ENCODE measurements at regions not wholly inside any gene's neighbourhood (a gene's known extent, or its start where the extent isn't known, plus 50 kb on each side); places are given as distances from the start of the nearest gene placed in this dataset.

- Histone ChIP-seq H3K27ac (no peak overlapping the region), H3K9me3 (ENCODE audit: severe bottlenecking) (no peaks in the 10 kb centered on the region), H3K27me3 (ENCODE audit: insufficient read depth, low read depth, severe bottlenecking) (no peaks in the 10 kb centered on the region), H3K36me3 (no peaks in the 10 kb centered on the region), H3K4me3 (ENCODE audit: low read depth, low read length) (no peak overlapping the region)
- TF ChIP-seq CTCF (IDR thresholded peaks at IDR 0.05; ENCODE audit: low read depth, low read length), result no peak
- no peak for DNase-seq
Measured at GRCh38 chr6:71386215-71386614, 97.6 kb downstream of the OGFRL1 start.

GRCh38 chr6:71387179-71387578 lies 98.6 kb downstream of the OGFRL1 start:
- Histone ChIP-seq H3K4me3 (ENCODE audit: low read depth, low read length) (no peak overlapping the region), H3K9me3 (ENCODE audit: severe bottlenecking) (no peaks in the 10 kb centered on the region), H3K36me3 (no peaks in the 10 kb centered on the region), H3K27ac (no peak overlapping the region), H3K27me3 (ENCODE audit: insufficient read depth, low read depth, severe bottlenecking) (no peaks in the 10 kb centered on the region)
- no peak for DNase-seq
- TF ChIP-seq CTCF (IDR thresholded peaks at IDR 0.05; ENCODE audit: low read depth, low read length), result no peak

GRCh38 chr6:71388068-71388744 lies 99.6 kb downstream of the OGFRL1 start:
- TF ChIP-seq CTCF (IDR thresholded peaks at IDR 0.05; ENCODE audit: low read depth, low read length), result no peak
- H3K27me3 ChIP-seq (ENCODE audit: insufficient read depth, low read depth, severe bottlenecking), result no peaks in the 10 kb centered on the region
- no peak overlapping the region for H3K4me3 ChIP-seq (ENCODE audit: low read depth, low read length)
- H3K9me3 ChIP-seq (ENCODE audit: severe bottlenecking), result no peaks in the 10 kb centered on the region
- DNase-seq, result no peak
- no peak overlapping the region for H3K27ac ChIP-seq
- no peaks in the 10 kb centered on the region for H3K36me3 ChIP-seq

GRCh38 chr6:71388856-71389527 lies 100.4 kb downstream of the OGFRL1 start:
- Histone ChIP-seq H3K27me3 (ENCODE audit: insufficient read depth, low read depth, severe bottlenecking) (no peaks in the 10 kb centered on the region), H3K36me3 (no peaks in the 10 kb centered on the region), H3K4me3 (ENCODE audit: low read depth, low read length) (no peak overlapping the region), H3K27ac (no peak overlapping the region), H3K9me3 (ENCODE audit: severe bottlenecking) (no peaks in the 10 kb centered on the region)
- DNase-seq, result no peak
- no peak for TF ChIP-seq CTCF (IDR thresholded peaks at IDR 0.05; ENCODE audit: low read depth, low read length)

- no peaks in the 10 kb centered on the region for H3K36me3 ChIP-seq
- no peaks in the 10 kb centered on the region for H3K9me3 ChIP-seq (ENCODE audit: severe bottlenecking)
- TF ChIP-seq CTCF (IDR thresholded peaks at IDR 0.05; ENCODE audit: low read depth, low read length), result no peak
- H3K27ac ChIP-seq, result no peak overlapping the region
- no peak overlapping the region for H3K4me3 ChIP-seq (ENCODE audit: low read depth, low read length)
- DNase-seq, result no peak
- no peaks in the 10 kb centered on the region for H3K27me3 ChIP-seq (ENCODE audit: insufficient read depth, low read depth, severe bottlenecking)
Measured at GRCh38 chr6:71391126-71391525, 102.5 kb downstream of the OGFRL1 start.

Data from WERI-Rb-1 (cell line).